ENCODE measurements at regions not wholly inside any gene's neighbourhood (a gene's known extent, or its start where the extent isn't known, plus 50 kb on each side); places are given as distances from the start of the nearest gene placed in this dataset.

GRCh38 chr5:3058942-3059341 lies 307.5 kb upstream of the IRX2 start:
- no peak for TF ChIP-seq EZH2 (IDR thresholded peaks at IDR 0.05; ENCODE audit: insufficient read depth, poor library complexity, severe bottlenecking)
- no peak for TF ChIP-seq EZH2phosphoT487 (IDR thresholded peaks at IDR 0.05; ENCODE audit: insufficient read depth, low read depth)

Data from GM23248 (cell line).